CD14-positive monocyte (primary cell): ENCODE measurements at regions not wholly inside any gene's neighbourhood (a gene's known extent, or its start where the extent isn't known, plus 50 kb on each side); places are given as distances from the start of the nearest gene placed in this dataset.

Source experiments
- DNase-seq, 3 donors: peaks; one replicate each; pipeline ENCODE4 v3.0.0-alpha.2; 2011 to 2022
- H2AFZ ChIP-seq: 2 replicates; pipeline ENCODE4 v1.6.0; 2012; ENCODE audit warnings: mild to moderate bottlenecking, low read depth, low read length, inconsistent platforms; ENCODE audit not compliant: insufficient read depth, poor library complexity, severe bottlenecking
- H3K27ac ChIP-seq, 2 donors: 1 replicate in 1 of 2; 2 replicates in 1 of 2; pipeline ENCODE4 v1.5.1; 2012 to 2013; ENCODE audit warnings: low read length in 2 of 2, control low read depth in 1 of 2, inconsistent platforms in 1 of 2, low read depth in 1 of 2, mild to moderate bottlenecking in 1 of 2
- H3K27me3 ChIP-seq, 2 donors: one replicate each; pipeline versions ENCODE4 v1.6.0 to v1.6.1; 2011 to 2013; ENCODE audit warnings: low read length in 2 of 2; ENCODE audit not compliant: control insufficient read depth in 2 of 2, insufficient read depth in 2 of 2
- H3K36me3 ChIP-seq, 2 donors: replicated peaks in 1 of 2; 1 replicate in 1 of 2; 2 replicates in 1 of 2; pipeline versions ENCODE4 v1.5.1 to v1.6.1; 2012 to 2013; ENCODE audit warnings: low read length in 2 of 2, control low read depth in 1 of 2, inconsistent platforms in 1 of 2, mild to moderate bottlenecking in 1 of 2; ENCODE audit not compliant: insufficient read depth in 2 of 2, control insufficient read depth in 1 of 2
- H3K4me1 ChIP-seq, 2 donors: 1 replicate in 1 of 2; 2 replicates in 1 of 2; pipeline versions ENCODE4 v1.5.1 to v1.6.1; 2012 to 2013; ENCODE audit warnings: low read length in 2 of 2, control low read depth in 1 of 2, inconsistent platforms in 1 of 2, mild to moderate bottlenecking in 1 of 2, moderate library complexity in 1 of 2; ENCODE audit not compliant: insufficient read depth in 2 of 2, control insufficient read depth in 1 of 2
- H3K4me2 ChIP-seq: replicated peaks from 2 replicates; pipeline ENCODE3; 2012; ENCODE audit warnings: low read length, moderate library complexity, mild to moderate bottlenecking; ENCODE audit not compliant: poor library complexity, severe bottlenecking; ENCODE audit errors: extremely low read depth
- H3K4me3 ChIP-seq, 3 experiments: fragments of 200-600 bp in 1 of 3; sonication (generic) in 1 of 3; replicated peaks in 1 of 3; 1 replicate in 2 of 3; 2 replicates in 1 of 3; pipeline ENCODE4 v1.5.1; 2011 to 2013; ENCODE audit warnings: low read length in 3 of 3, mild to moderate bottlenecking in 3 of 3, control low read depth in 2 of 3, low read depth in 2 of 3, inconsistent platforms in 1 of 3, moderate library complexity in 1 of 3
- H3K79me2 ChIP-seq: 2 replicates; pipeline ENCODE4 v1.6.0; 2012; ENCODE audit warnings: mild to moderate bottlenecking, control low read depth, inconsistent platforms, low read length, moderate library complexity; ENCODE audit not compliant: insufficient read depth
- H3K9ac ChIP-seq: 2 replicates; pipeline ENCODE4 v1.6.0; 2017; ENCODE audit warnings: low read length, mild to moderate bottlenecking; ENCODE audit not compliant: insufficient read depth, poor library complexity, severe bottlenecking
- H3K9me3 ChIP-seq, 2 donors: replicated peaks in 1 of 2; 1 replicate in 1 of 2; 2 replicates in 1 of 2; pipeline versions ENCODE4 v1.5.1 to v1.6.1; 2012 to 2013; ENCODE audit warnings: low read length in 2 of 2, control low read depth in 1 of 2; ENCODE audit not compliant: control insufficient read depth in 1 of 2, insufficient read depth in 1 of 2
- H4K20me1 ChIP-seq: 2 replicates; pipeline ENCODE4 v1.6.0; 2012; ENCODE audit warnings: mild to moderate bottlenecking, low read length, control low read depth, moderate library complexity; ENCODE audit not compliant: insufficient read depth
- H3K27ac Mint-ChIP-seq, 7 donors: one replicate each; pipeline ENCODE4 v1.8.0; 2020; ENCODE audit warnings: mild to moderate bottlenecking in 7 of 7, mixed read lengths in 7 of 7, moderate library complexity in 6 of 7, inconsistent platforms in 2 of 7
- H3K27me3 Mint-ChIP-seq, 3 donors: one replicate each; pipeline ENCODE4 v1.8.0; 2021 to 2022; ENCODE audit warnings: low read depth in 3 of 3, mild to moderate bottlenecking in 3 of 3, mixed read lengths in 3 of 3, moderate library complexity in 3 of 3, inconsistent platforms in 1 of 3
- H3K36me3 Mint-ChIP-seq, 2 donors: one replicate each; pipeline ENCODE4 v1.8.0; 2020; ENCODE audit warnings: mixed read lengths in 2 of 2, inconsistent platforms in 1 of 2, mild to moderate bottlenecking in 1 of 2
- H3K4me1 Mint-ChIP-seq: one replicate; pipeline ENCODE4 v1.8.0; 2020; ENCODE audit warnings: mild to moderate bottlenecking, mixed read lengths
- H3K4me3 Mint-ChIP-seq, 2 donors: one replicate each; pipeline ENCODE4 v1.8.0; 2020; ENCODE audit warnings: mild to moderate bottlenecking in 2 of 2, mixed read lengths in 2 of 2, moderate library complexity in 1 of 2
- H3K9me3 Mint-ChIP-seq, 7 donors: one replicate each; pipeline ENCODE4 v1.8.0; 2020 to 2022; ENCODE audit warnings: mixed read lengths in 7 of 7, mild to moderate bottlenecking in 6 of 7, moderate library complexity in 6 of 7, inconsistent platforms in 2 of 7
- CTCF ChIP-seq: fragments of 200-600 bp; IDR thresholded peaks from one replicate; pipeline ENCODE4 v1.8.0; 2022; ENCODE audit warnings: antibody characterized with exemption, mild to moderate bottlenecking
- WGBS: methylation state at CpG from one replicate; pipeline ENCODE4 v1.1.5; 2013; ENCODE audit warnings: missing lambda C conversion rate; ENCODE audit not compliant: insufficient coverage; 5-methylcytosine and 5-hydroxymethylcytosine counted together
- intact Hi-C, 2 donors: fragments of 100-400 bp; cut with micrococcal nuclease; formaldehyde crosslinking; loops; one replicate each; pipeline versions ENCODE4 v1.15.0 to v1.15.1; 2023

- intact Hi-C loops, result loop anchor here (2.0 to 10.0 kb wide), 5 partner anchors 52 to 262 kb away; no protein-coding TSS in a partner anchor
- Mint-ChIP-seq H3K9me3 (no peaks in the 10 kb centered on the region), H3K27me3 (no peaks in the 10 kb centered on the region), H3K4me1 (peaks cover 30% of the 10 kb centered on the region), H3K4me3 (peak overlapping the region; percentile 31 to 73), H3K27ac (peak overlapping the region; percentile 97 to 99 (median 98)), H3K36me3 (no peaks in the 10 kb centered on the region)
- Histone ChIP-seq H3K27me3 (no peaks in the 10 kb centered on the region), H3K9me3 (no peaks in the 10 kb centered on the region), H3K4me2 (peak overlapping the region; percentile 58), H3K79me2 (no peaks in the 10 kb centered on the region), H4K20me1 (no peaks in the 10 kb centered on the region), H2AFZ (no peak overlapping the region), H3K27ac (peak overlapping the region; percentile 86 to 96), H3K4me3 (peak overlapping the region in 2 of 3 experiments; percentile 33 to 47), H3K36me3 (no peaks in the 10 kb centered on the region), H3K4me1 (peaks cover 27 to 37% of the 10 kb centered on the region in 2 donors), H3K9ac (peak overlapping the region; percentile 54)
- WGBS, result 33% methylated on average over 1 of the region's 1 CpG
- TF ChIP-seq CTCF, result no peak
- DNase-seq, result peak; percentile 68 to 81 (median 72)
These were observed 119.0 kb upstream of the SGK1 start for GRCh38 chr6:134436950-134437349.

GRCh38 chr6:134436281-134436815 is 118.4 kb upstream of the SGK1 start:
- peak overlapping the region; percentile 58 for H3K4me2 ChIP-seq
- H3K4me1 Mint-ChIP-seq, result peaks cover 35% of the 10 kb centered on the region
- H3K36me3 Mint-ChIP-seq, result no peaks in the 10 kb centered on the region
- intact Hi-C loops, result loop anchor here (2.0 to 10.0 kb wide), 5 partner anchors 52 to 262 kb away; no protein-coding TSS in a partner anchor
- WGBS, result 98% methylated on average over 5 of the region's 9 CpGs
- no peak overlapping the region for H2AFZ ChIP-seq
- DNase-seq, result peak; percentile 92 to 95 (median 93)
- H3K27me3 ChIP-seq, result no peaks in the 10 kb centered on the region
- H3K36me3 ChIP-seq, result no peaks in the 10 kb centered on the region
- peak overlapping the region; percentile 97 to 99 (median 98) for H3K27ac Mint-ChIP-seq
- H3K9me3 ChIP-seq, result no peaks in the 10 kb centered on the region
- H3K4me1 ChIP-seq, result peaks cover 29 to 42% of the 10 kb centered on the region in 2 donors
- H3K4me3 ChIP-seq, result peak overlapping the region in 1 of 3 experiments; percentile 47
- no peaks in the 10 kb centered on the region for H3K9me3 Mint-ChIP-seq
- peak overlapping the region; percentile 86 to 96 for H3K27ac ChIP-seq
- no peaks in the 10 kb centered on the region for H3K79me2 ChIP-seq
- TF ChIP-seq CTCF, result no peak
- H3K4me3 Mint-ChIP-seq, result no peak overlapping the region
- H3K9ac ChIP-seq, result peak overlapping the region; percentile 54
- no peaks in the 10 kb centered on the region for H3K27me3 Mint-ChIP-seq
- no peaks in the 10 kb centered on the region for H4K20me1 ChIP-seq
